ENCODE measurements at regions not wholly inside any gene's neighbourhood (a gene's known extent, or its start where the extent isn't known, plus 50 kb on each side); places are given as distances from the start of the nearest gene placed in this dataset.

GRCh38 chr1:194361374-194362131, 1175.1 kb upstream of the B3GALT2 start:
- intact Hi-C loops (cut with micrococcal nuclease) (no loop called here), dilution Hi-C loops (cut with MboI; ENCODE audit: extremely low pct_ligation_motif_present, low sequenced_read_pairs) (no loop called here)
- Histone ChIP-seq H3K4me2 (ENCODE audit: insufficient read depth, low read length) (no peak overlapping the region), H3K36me3 (ENCODE audit: control insufficient read depth in 2 of 2, extremely low read depth in 1 of 2, insufficient read depth in 2 of 2, low read length in 2 of 2) (no peaks in the 10 kb centered on the region), H3K4me1 (ENCODE audit: control insufficient read depth, extremely low read depth, insufficient read depth, low read length) (no peaks in the 10 kb centered on the region), H3K9me1 (replicated peaks; ENCODE audit: control insufficient read depth, extremely low read depth, insufficient read depth, low read length) (no peaks in the 10 kb centered on the region), H3K27me3 (ENCODE audit: control insufficient read depth in 2 of 2, insufficient read depth in 2 of 2, low read length in 2 of 2) (no peaks in the 10 kb centered on the region), H3K4me3 (replicated peaks in 1 of 3; ENCODE audit: insufficient read depth in 1 of 3, low read depth in 1 of 3, low read length in 3 of 3) (no peak overlapping the region), H3K9ac (replicated peaks; ENCODE audit: extremely low read depth, insufficient read depth, low read length) (no peak overlapping the region), H4K20me1 (replicated peaks; ENCODE audit: control insufficient read depth, extremely low read depth, insufficient read depth, low read length) (no peaks in the 10 kb centered on the region), H3K27ac (ENCODE audit: insufficient read depth, low read depth, low read length) (no peak overlapping the region), H2AFZ (ENCODE audit: low read depth, low read length) (no peak overlapping the region), H3K9me3 (replicated peaks; ENCODE audit: control insufficient read depth, insufficient read depth, low read length) (no peaks in the 10 kb centered on the region), H3K79me2 (ENCODE audit: control insufficient read depth, insufficient read depth, low read length) (no peaks in the 10 kb centered on the region)
- FAIRE-seq (no peak), DNase-seq (ENCODE audit: low read depth, low spot score) (no peak)
- TF ChIP-seq, protein P1, sequence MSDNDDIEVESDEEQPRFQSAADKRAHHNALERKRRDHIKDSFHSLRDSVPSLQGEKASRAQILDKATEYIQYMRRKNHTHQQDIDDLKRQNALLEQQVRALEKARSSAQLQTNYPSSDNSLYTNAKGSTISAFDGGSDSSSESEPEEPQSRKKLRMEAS (IDR thresholded peaks at IDR 0.05; ENCODE audit: insufficient read depth, insufficient read length) = no peak
- no peak for TF ChIP-seq MYC (IDR thresholded peaks at IDR 0.05; ENCODE audit: low read depth, low read length)
- TF ChIP-seq POLR2A (IDR thresholded peaks at IDR 0.05; ENCODE audit: low read depth, low read length) = no peak
- no peak for TF ChIP-seq JUN (IDR thresholded peaks at IDR 0.05; ENCODE audit: borderline replicate concordance, insufficient read depth, insufficient read length, low read depth)
- TF ChIP-seq CTCF (IDR thresholded peaks at IDR 0.05; ENCODE audit: extremely low read depth in 1 of 2, insufficient read depth in 1 of 2, low read depth in 1 of 2, low read length in 2 of 2) = no peak
- TF ChIP-seq EZH2 (IDR thresholded peaks at IDR 0.05; ENCODE audit: borderline replicate concordance, low read depth, low read length, severe bottlenecking) = no peak
- TF ChIP-seq FOS (IDR thresholded peaks at IDR 0.05; ENCODE audit: borderline replicate concordance, insufficient read depth, low read length) = no peak
- no peak for TF ChIP-seq POLR2AphosphoS5 (IDR thresholded peaks at IDR 0.05; ENCODE audit: insufficient read depth, low read depth, low read length)
- no peak for TF ChIP-seq GATA2 (IDR thresholded peaks at IDR 0.05; ENCODE audit: insufficient read depth, insufficient read length, low read depth, low read length)
- CTCF ChIA-PET = no interaction called here
- BruUV-seq (replicated peaks) = no TSS peak
- POLR2A ChIA-PET = no interaction called here
